B cell (primary cell): ENCODE measurements at regions not wholly inside any gene's neighbourhood (a gene's known extent, or its start where the extent isn't known, plus 50 kb on each side); places are given as distances from the start of the nearest gene placed in this dataset.

Experiments used
- ATAC-seq: fragments of 200-7000 bp; cut with Tn5 transposase; one replicate; pipeline ENCODE4 v1.10.0; 2021; ENCODE audit warnings: low read depth, mild to moderate bottlenecking, moderate number of reproducible peaks, moderate library complexity
- CTCF ChIA-PET: fragments of 350-600 bp; sonication (Branson Sonifier 250); formaldehyde crosslinking; loops from one replicate; lab custom pipeline; 2021; ENCODE audit warnings: antibody characterized with exemption, inconsistent platforms; lab: Charles Lee
- POLR2A ChIA-PET: fragments of 350-600 bp; sonication (Branson Sonifier 250); formaldehyde crosslinking; loops from one replicate; lab custom pipeline; 2021; ENCODE audit warnings: antibody characterized with exemption; lab: Charles Lee
- DNase-seq: peaks from one replicate; pipeline ENCODE4 v3.0.0; 2013
- H2AFZ ChIP-seq: 2 replicates; pipeline ENCODE4 v1.6.1; 2012; ENCODE audit warnings: mild to moderate bottlenecking, low read depth, low read length; ENCODE audit not compliant: insufficient read depth, poor library complexity, severe bottlenecking
- H3K27ac ChIP-seq, 2 donors: 1 replicate in 1 of 2; 2 replicates in 1 of 2; pipeline ENCODE4 v1.5.1; 2012 to 2013; ENCODE audit warnings: low read length in 2 of 2, mild to moderate bottlenecking in 2 of 2, moderate library complexity in 1 of 2
- H3K27me3 ChIP-seq, 4 experiments: fragments of 200-600 bp in 1 of 4; sonication (generic) in 1 of 4; replicated peaks in 1 of 4; 1 replicate in 2 of 4; 2 replicates in 2 of 4; pipeline versions ENCODE4 v1.6.1 to v1.7.0; 2013 to 2016; ENCODE audit warnings: low read length in 3 of 4, mild to moderate bottlenecking in 2 of 4, mixed read lengths in 1 of 4, moderate library complexity in 1 of 4; ENCODE audit not compliant: insufficient read depth in 4 of 4, control insufficient read depth in 3 of 4; ENCODE audit errors: control extremely low read depth in 1 of 4
- H3K36me3 ChIP-seq, 2 experiments: replicated peaks in 1 of 2; 1 replicate in 1 of 2; 2 replicates in 1 of 2; pipeline versions ENCODE4 v1.6.1 to v1.7.1; 2013; ENCODE audit warnings: low read length in 1 of 2; ENCODE audit not compliant: insufficient read depth in 2 of 2, control insufficient read depth in 1 of 2; ENCODE audit errors: control extremely low read depth in 1 of 2, extremely low read depth in 1 of 2
- H3K4me1 ChIP-seq, 2 donors: fragments of 200-600 bp in 1 of 2; sonication (generic) in 1 of 2; 1 replicate in 1 of 2; 2 replicates in 1 of 2; pipeline versions ENCODE4 v1.5.1 to v1.6.1; 2013 to 2017; ENCODE audit warnings: low read length in 2 of 2; ENCODE audit not compliant: control insufficient read depth in 2 of 2, insufficient read depth in 2 of 2
- H3K4me2 ChIP-seq: replicated peaks from 2 replicates; pipeline ENCODE3; 2012; ENCODE audit warnings: mild to moderate bottlenecking, low read depth, low read length; ENCODE audit not compliant: poor library complexity, severe bottlenecking
- H3K4me3 ChIP-seq, 5 experiments: fragments of 200-600 bp in 1 of 5; sonication (generic) in 1 of 5; 1 replicate in 3 of 5; 2 replicates in 2 of 5; pipeline versions ENCODE4 v1.5.1 to v1.7.0; 2011 to 2016; ENCODE audit warnings: low read length in 4 of 5, mild to moderate bottlenecking in 4 of 5, low read depth in 2 of 5, control low read depth in 1 of 5, moderate library complexity in 1 of 5; ENCODE audit not compliant: insufficient read depth in 1 of 5; ENCODE audit errors: control extremely low read depth in 1 of 5, extremely low read depth in 1 of 5
- H3K79me2 ChIP-seq: fragments of 200-600 bp; sonication (generic); one replicate; pipeline ENCODE4 v1.6.0; 2016; ENCODE audit warnings: low read length; ENCODE audit not compliant: control insufficient read depth, insufficient read depth
- H3K9ac ChIP-seq: fragments of 200-600 bp; sonication (generic); 2 replicates; pipeline ENCODE4 v1.6.1; 2017; ENCODE audit warnings: mild to moderate bottlenecking, low read length, moderate library complexity
- H3K9me3 ChIP-seq, 3 donors: one replicate each; pipeline versions ENCODE4 v1.6.1 to v1.7.1; 2013; ENCODE audit warnings: low read length in 2 of 3; ENCODE audit not compliant: control insufficient read depth in 2 of 3, insufficient read depth in 1 of 3; ENCODE audit errors: control extremely low read depth in 1 of 3
- H4K20me1 ChIP-seq: 2 replicates; pipeline ENCODE4 v1.6.0; 2012; ENCODE audit warnings: mild to moderate bottlenecking, low read length; ENCODE audit not compliant: insufficient read depth, control insufficient read depth, poor library complexity, severe bottlenecking
- H3K27ac Mint-ChIP-seq: one replicate; pipeline ENCODE4 v1.8.0; 2021; ENCODE audit warnings: mixed read lengths
- H3K27me3 Mint-ChIP-seq: one replicate; pipeline ENCODE4 v1.8.0; 2021; ENCODE audit warnings: mixed read lengths
- H3K4me1 Mint-ChIP-seq: one replicate; pipeline ENCODE4 v1.8.0; 2021; ENCODE audit warnings: mixed read lengths
- H3K4me3 Mint-ChIP-seq: one replicate; pipeline ENCODE4 v1.8.0; 2021; ENCODE audit warnings: mixed read lengths
- H3K9me3 Mint-ChIP-seq: one replicate; pipeline ENCODE4 v1.8.0; 2022; ENCODE audit warnings: mixed read lengths; ENCODE audit not compliant: insufficient read depth
- EZH2 ChIP-seq: IDR thresholded peaks from 2 replicates; pipeline ENCODE4 v1.6.1; 2012; ENCODE audit warnings: borderline replicate concordance, low read depth, mild to moderate bottlenecking, moderate library complexity, low read length; ENCODE audit not compliant: insufficient read depth, poor library complexity, severe bottlenecking
- WGBS: methylation state at CpG from one replicate; pipeline ENCODE4 v1.1.5; 2013; ENCODE audit warnings: missing lambda C conversion rate; ENCODE audit not compliant: insufficient coverage; 5-methylcytosine and 5-hydroxymethylcytosine counted together
- intact Hi-C: fragments of 100-400 bp; cut with micrococcal nuclease; formaldehyde crosslinking; loops from one replicate; pipeline ENCODE4 v1.10.0; 2022
- TF ChIP-seq, protein P1 (sequence below): fragments of 200-600 bp; IDR thresholded peaks from one replicate; pipeline ENCODE4 v1.8.0; 2022; ENCODE audit warnings: antibody characterized with exemption, mild to moderate bottlenecking

DNA sequence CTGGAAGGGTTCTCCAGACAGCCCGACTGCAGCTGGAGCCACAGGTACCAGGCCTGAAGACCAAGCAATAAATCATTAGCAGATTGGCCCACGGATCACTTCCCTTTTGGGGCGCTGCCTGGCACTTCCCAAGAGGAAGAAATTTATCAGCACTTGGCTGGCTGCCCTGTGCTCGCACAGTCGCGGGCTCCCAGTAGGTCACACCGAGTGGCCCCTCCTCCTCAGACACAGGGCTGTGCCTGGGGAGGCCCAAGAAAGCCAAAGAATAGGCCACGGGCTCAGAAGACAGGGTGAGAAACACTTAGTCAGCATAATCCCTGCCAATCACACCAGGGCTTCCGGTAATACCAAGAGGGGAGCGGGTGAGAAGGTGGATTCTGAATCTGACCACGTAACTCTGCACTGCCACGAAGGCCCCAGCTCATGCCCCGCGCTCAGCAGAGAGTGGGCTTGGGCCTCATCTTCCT, 115.7 kb upstream of the MSX2 start:
- DNase-seq (no peak), ATAC-seq (no peak)
- no peak overlapping the region for H3K4me3 ChIP-seq
- 9% methylated on average over 13 of the region's 14 CpGs for WGBS
- H3K4me1 ChIP-seq: no peaks in the 10 kb centered on the region
- H3K4me1 Mint-ChIP-seq: no peaks in the 10 kb centered on the region
- POLR2A ChIA-PET: no interaction called here
- H3K4me3 Mint-ChIP-seq: no peak overlapping the region
- no peak overlapping the region for H3K9ac ChIP-seq
- TF ChIP-seq, protein P1, sequence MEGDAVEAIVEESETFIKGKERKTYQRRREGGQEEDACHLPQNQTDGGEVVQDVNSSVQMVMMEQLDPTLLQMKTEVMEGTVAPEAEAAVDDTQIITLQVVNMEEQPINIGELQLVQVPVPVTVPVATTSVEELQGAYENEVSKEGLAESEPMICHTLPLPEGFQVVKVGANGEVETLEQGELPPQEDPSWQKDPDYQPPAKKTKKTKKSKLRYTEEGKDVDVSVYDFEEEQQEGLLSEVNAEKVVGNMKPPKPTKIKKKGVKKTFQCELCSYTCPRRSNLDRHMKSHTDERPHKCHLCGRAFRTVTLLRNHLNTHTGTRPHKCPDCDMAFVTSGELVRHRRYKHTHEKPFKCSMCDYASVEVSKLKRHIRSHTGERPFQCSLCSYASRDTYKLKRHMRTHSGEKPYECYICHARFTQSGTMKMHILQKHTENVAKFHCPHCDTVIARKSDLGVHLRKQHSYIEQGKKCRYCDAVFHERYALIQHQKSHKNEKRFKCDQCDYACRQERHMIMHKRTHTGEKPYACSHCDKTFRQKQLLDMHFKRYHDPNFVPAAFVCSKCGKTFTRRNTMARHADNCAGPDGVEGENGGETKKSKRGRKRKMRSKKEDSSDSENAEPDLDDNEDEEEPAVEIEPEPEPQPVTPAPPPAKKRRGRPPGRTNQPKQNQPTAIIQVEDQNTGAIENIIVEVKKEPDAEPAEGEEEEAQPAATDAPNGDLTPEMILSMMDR: no peak
- TF ChIP-seq EZH2: no peak
- H3K4me2 ChIP-seq: no peak overlapping the region
- CTCF ChIA-PET: no interaction called here
- H3K9me3 Mint-ChIP-seq: no peaks in the 10 kb centered on the region
- peaks cover 0 to 20% (median 0%) of the 10 kb centered on the region in 3 donors for H3K9me3 ChIP-seq
- H4K20me1 ChIP-seq: no peaks in the 10 kb centered on the region
- intact Hi-C loops: no loop called here
- no peak overlapping the region for H2AFZ ChIP-seq
- no peak overlapping the region for H3K27ac ChIP-seq
- no peaks in the 10 kb centered on the region for H3K27me3 Mint-ChIP-seq
- no peaks in the 10 kb centered on the region for H3K36me3 ChIP-seq
- H3K27me3 ChIP-seq: no peaks in the 10 kb centered on the region
- no peak overlapping the region for H3K27ac Mint-ChIP-seq
- no peaks in the 10 kb centered on the region for H3K79me2 ChIP-seq

DNA sequence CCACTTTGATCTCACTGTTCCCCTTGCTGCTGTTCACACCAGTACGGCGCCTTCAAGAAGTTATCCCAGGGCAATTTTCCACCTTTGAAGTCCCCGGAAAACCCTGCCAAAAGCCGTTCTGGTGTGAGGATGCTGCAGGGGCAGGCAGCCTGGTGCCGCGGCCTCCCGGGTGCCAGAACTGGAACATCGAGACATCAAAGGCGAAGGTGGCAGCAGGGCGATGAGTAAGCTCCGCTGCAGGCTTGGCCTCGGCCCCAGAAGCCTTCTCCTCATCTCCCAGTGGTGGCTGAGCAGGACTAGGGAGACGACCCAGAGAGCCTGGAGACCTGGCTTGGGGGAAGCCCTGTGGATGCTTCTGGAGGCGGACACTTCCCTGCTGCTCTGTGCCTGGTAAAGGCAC, 115.3 kb upstream of the MSX2 start:
- Histone ChIP-seq H2AFZ (no peak overlapping the region), H3K9me3 (peaks cover 0 to 19% (median 0%) of the 10 kb centered on the region in 3 donors)
- no peak overlapping the region for H3K27ac Mint-ChIP-seq

More for the DNA sequence above, 115.3 kb upstream of the MSX2 start:
- no peak overlapping the region for H3K4me3 ChIP-seq
- H3K9ac ChIP-seq: no peak overlapping the region
- Mint-ChIP-seq H3K27me3 (no peaks in the 10 kb centered on the region), H3K4me1 (no peaks in the 10 kb centered on the region), H3K4me3 (no peak overlapping the region), H3K9me3 (no peaks in the 10 kb centered on the region)
- TF ChIP-seq, protein P1: no peak
- TF ChIP-seq EZH2: no peak
- WGBS: 52% methylated on average over 13 of the region's 14 CpGs
- DNase-seq: no peak
- intact Hi-C loops: no loop called here
- no peak overlapping the region for H3K27ac ChIP-seq
- H3K4me2 ChIP-seq: no peak overlapping the region
- H3K36me3 ChIP-seq: no peaks in the 10 kb centered on the region
- CTCF ChIA-PET: no interaction called here
- no peaks in the 10 kb centered on the region for H4K20me1 ChIP-seq
- ATAC-seq: no peak
- no peaks in the 10 kb centered on the region for H3K79me2 ChIP-seq
- no peaks in the 10 kb centered on the region for H3K4me1 ChIP-seq
- H3K27me3 ChIP-seq: no peaks in the 10 kb centered on the region
- POLR2A ChIA-PET: no interaction called here
